ENCODE measurements at regions not wholly inside any gene's neighbourhood (a gene's known extent, or its start where the extent isn't known, plus 50 kb on each side); places are given as distances from the start of the nearest gene placed in this dataset.

DNA sequence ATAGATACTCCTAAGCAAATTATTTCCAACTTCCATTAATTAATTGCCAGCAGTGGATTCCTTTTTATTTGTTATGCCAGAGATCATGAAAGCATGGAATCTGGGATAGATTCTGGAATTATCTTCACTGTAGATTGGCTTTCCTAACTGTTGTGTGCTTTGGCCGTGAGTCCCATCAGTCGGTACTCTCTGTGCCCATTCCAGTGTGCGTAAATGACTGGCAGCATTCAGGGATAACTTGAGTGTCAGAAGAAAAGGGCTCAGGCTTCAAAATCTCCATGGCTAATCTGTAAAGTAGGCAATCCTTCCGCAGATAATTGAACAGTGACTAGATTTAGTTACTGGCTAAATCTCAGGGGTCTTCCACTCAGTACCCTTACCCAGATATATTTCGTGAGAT lies 76.8 kb upstream of the TMEM164 start:
- no peak for TF ChIP-seq POLR2A (IDR thresholded peaks at IDR 0.05; ENCODE audit: low read depth, low read length)
- no peak for TF ChIP-seq POLR2AphosphoS5 (IDR thresholded peaks at IDR 0.05; ENCODE audit: low read depth, low read length)

Data from GM12892 (cell line).